GM23248 (cell line): ENCODE measurements at regions not wholly inside any gene's neighbourhood (a gene's known extent, or its start where the extent isn't known, plus 50 kb on each side); places are given as distances from the start of the nearest gene placed in this dataset.
"Not testable (repeated sequence)": the region's sequence is repeated elsewhere in the genome, so short reads cannot be mapped to it uniquely, and the experiment has no call there.

Source experiments
- DNase-seq: peaks from one replicate; pipeline ENCODE4 v3.0.0-alpha.2; 2015
- H2AFZ ChIP-seq: fragments of 200-600 bp; sonication (generic); 2 replicates; pipeline ENCODE4 v1.6.1; 2016; ENCODE audit warnings: antibody characterized with exemption
- H3F3A ChIP-seq: fragments of 200-600 bp; sonication (generic); 2 replicates; pipeline ENCODE4 v1.6.1; 2016; ENCODE audit warnings: mild to moderate bottlenecking, antibody characterized with exemption, mixed run types; ENCODE audit not compliant: insufficient read depth
- H3K27ac ChIP-seq: fragments of 200-600 bp; sonication (generic); 2 replicates; pipeline ENCODE4 v1.5.1; 2016; ENCODE audit warnings: mild to moderate bottlenecking
- H3K27me3 ChIP-seq: fragments of 200-600 bp; sonication (generic); replicated peaks from 2 replicates; pipeline ENCODE4 v1.6.1; 2016; ENCODE audit warnings: mild to moderate bottlenecking; ENCODE audit not compliant: insufficient read depth
- H3K36me3 ChIP-seq: fragments of 200-600 bp; sonication (generic); 2 replicates; pipeline ENCODE4 v1.6.1; 2016; ENCODE audit warnings: low read depth, mild to moderate bottlenecking
- H3K4me1 ChIP-seq: fragments of 200-600 bp; sonication (generic); 2 replicates; pipeline ENCODE4 v1.6.1; 2016; ENCODE audit warnings: mild to moderate bottlenecking; ENCODE audit not compliant: insufficient read depth
- H3K4me2 ChIP-seq: fragments of 200-600 bp; sonication (generic); one replicate; pipeline ENCODE4 v1.6.1; 2016; ENCODE audit warnings: mild to moderate bottlenecking; ENCODE audit not compliant: unreplicated experiment
- H3K4me3 ChIP-seq: fragments of 200-600 bp; sonication (generic); 2 replicates; pipeline ENCODE4 v1.5.1; 2016; ENCODE audit warnings: mild to moderate bottlenecking
- H3K79me2 ChIP-seq: fragments of 200-600 bp; sonication (generic); 2 replicates; pipeline ENCODE4 v1.6.1; 2016; ENCODE audit warnings: mild to moderate bottlenecking; ENCODE audit not compliant: insufficient read depth
- H3K9ac ChIP-seq: fragments of 200-600 bp; sonication (generic); 2 replicates; pipeline ENCODE4 v1.6.1; 2016; ENCODE audit warnings: mild to moderate bottlenecking
- H3K9me2 ChIP-seq: fragments of 200-600 bp; sonication (generic); 2 replicates; pipeline ENCODE4 v1.6.1; 2016; ENCODE audit warnings: mixed run types, mild to moderate bottlenecking, moderate library complexity; ENCODE audit not compliant: insufficient read depth
- H3K9me3 ChIP-seq: fragments of 200-600 bp; sonication (generic); one replicate; pipeline ENCODE4 v1.6.1; 2017; ENCODE audit warnings: low read depth
- H4K20me1 ChIP-seq: fragments of 200-600 bp; sonication (generic); 2 replicates; pipeline ENCODE4 v1.6.0; 2016; ENCODE audit not compliant: insufficient read depth
- EZH2 ChIP-seq: fragments of 200-600 bp; sonication (generic); IDR thresholded peaks from 2 replicates; pipeline ENCODE4 v1.6.1; 2018; ENCODE audit warnings: antibody characterized with exemption, mild to moderate bottlenecking; ENCODE audit not compliant: insufficient read depth, poor library complexity, severe bottlenecking
- EZH2phosphoT487 ChIP-seq: fragments of 200-600 bp; sonication (generic); IDR thresholded peaks from 2 replicates; pipeline ENCODE4 v1.6.1; 2018; ENCODE audit warnings: antibody characterized with exemption, moderate library complexity, mild to moderate bottlenecking, low read depth; ENCODE audit not compliant: insufficient read depth
- WGBS, 2 experiments: methylation state at CpG; one replicate each; pipeline ENCODE4 v1.1.6; 2015 to 2017; ENCODE audit warnings: low lambda C conversion rate in 2 of 2, low coverage in 1 of 2; ENCODE audit errors: missing lambda C conversion rate in 2 of 2; 5-methylcytosine and 5-hydroxymethylcytosine counted together
- in situ Hi-C: fragments of 300-500 bp; cut with MboI; formaldehyde crosslinking; loops from 2 replicates; pipeline ENCODE4 v1.15.0; 2020

DNA sequence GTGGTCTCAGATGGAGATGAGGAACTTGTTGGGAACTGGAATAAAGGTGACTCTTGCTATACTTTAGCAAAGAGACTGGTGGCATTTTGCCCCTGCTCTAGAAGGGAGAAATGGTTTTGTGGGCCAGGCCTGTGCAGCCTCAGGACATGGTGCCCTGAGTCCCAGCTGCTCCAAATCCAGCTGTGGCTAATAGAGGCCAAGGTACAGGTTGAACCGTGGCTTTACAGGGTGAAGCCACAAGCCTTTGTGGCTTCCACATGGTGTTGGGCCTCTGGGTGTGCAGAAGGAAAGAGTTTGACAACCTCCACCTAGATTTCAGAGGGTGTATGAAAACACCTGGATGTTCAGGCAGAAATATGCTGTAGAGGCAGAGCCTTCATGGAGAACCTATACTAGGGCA is 586.0 kb downstream of the FLRT2 start:
- Histone ChIP-seq H3K4me3 (no peak overlapping the region), H2AFZ (no peak overlapping the region), H3K4me2 (no peak overlapping the region), H3K9me3 (no peaks in the 10 kb centered on the region), H3K9me2 (no peaks in the 10 kb centered on the region), H4K20me1 (no peaks in the 10 kb centered on the region), H3K4me1 (no peaks in the 10 kb centered on the region), H3K36me3 (no peaks in the 10 kb centered on the region), H3K27me3 (no peaks in the 10 kb centered on the region), H3K9ac (no peak overlapping the region), H3F3A (no peaks in the 10 kb centered on the region), H3K27ac (no peak overlapping the region), H3K79me2 (no peaks in the 10 kb centered on the region)
- no peak for DNase-seq
- in situ Hi-C loops, result no loop called here
- 0 to 14% methylated on average over 1 of the region's 1 CpG for WGBS, 2 experiments
- no peak for TF ChIP-seq EZH2phosphoT487
- no peak for TF ChIP-seq EZH2

DNA sequence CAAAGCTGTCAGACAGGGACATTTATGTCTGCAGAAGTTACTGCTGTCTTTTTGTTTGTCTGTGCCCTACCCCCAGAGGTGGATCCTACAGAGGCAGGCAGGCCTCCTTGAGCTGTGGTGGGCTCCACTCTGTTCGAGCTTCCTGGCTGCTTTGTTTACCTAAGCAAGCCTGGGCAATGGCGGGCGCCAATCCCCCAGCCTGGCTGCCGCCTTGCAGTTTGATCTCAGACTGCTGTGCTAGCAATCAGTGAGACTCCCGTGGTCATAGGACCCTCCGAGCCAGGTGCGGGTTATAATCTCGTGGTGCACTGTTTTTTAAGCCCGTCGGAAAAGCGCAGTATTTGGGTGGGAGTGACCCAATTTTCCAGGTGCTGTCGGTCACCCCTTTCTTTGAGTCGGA is 580.9 kb downstream of the FLRT2 start:
- in situ Hi-C loops, result not testable (repeated sequence)

DNA sequence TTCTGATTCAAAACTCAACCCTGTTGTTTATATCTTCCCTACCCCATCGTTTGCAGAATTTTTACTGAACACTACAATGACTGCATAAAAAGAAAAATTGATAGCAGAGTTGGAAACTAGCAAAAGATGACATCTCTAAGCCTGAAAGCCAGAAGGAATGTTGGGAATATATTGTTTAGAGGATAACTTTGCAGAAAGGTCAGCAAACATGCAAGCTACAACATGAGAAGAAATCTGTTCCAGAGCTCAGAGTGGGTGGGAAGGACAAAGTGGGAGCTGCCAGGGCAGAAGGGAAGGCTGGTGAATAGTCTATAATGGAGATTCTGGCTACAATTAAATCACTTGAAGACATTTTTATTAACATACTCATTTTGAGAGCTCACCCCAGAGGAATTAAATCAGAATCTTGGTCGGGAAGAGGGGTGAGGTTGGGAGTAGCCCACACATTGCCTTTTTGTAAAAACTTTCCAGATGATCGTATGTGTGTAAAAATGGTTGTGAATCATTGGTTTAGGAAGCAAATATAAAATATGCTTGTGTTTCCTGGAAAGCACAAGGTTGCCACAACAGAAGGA is 574.8 kb downstream of the FLRT2 start:
- H3K36me3 ChIP-seq, result no peaks in the 10 kb centered on the region

More for the DNA sequence above, 580.9 kb downstream of the FLRT2 start:
- H3K9me3 ChIP-seq, H2AFZ ChIP-seq, H3K79me2 ChIP-seq, H3K4me3 ChIP-seq, H3K27me3 ChIP-seq, H3K36me3 ChIP-seq, H3K4me1 ChIP-seq, H3K27ac ChIP-seq, H3F3A ChIP-seq, H4K20me1 ChIP-seq, DNase-seq, H3K4me2 ChIP-seq, H3K9ac ChIP-seq, H3K9me2 ChIP-seq: not testable (repeated sequence)
- WGBS, 2 experiments, result 36 to 39% methylated on average over 13 of the region's 13 CpGs

DNA sequence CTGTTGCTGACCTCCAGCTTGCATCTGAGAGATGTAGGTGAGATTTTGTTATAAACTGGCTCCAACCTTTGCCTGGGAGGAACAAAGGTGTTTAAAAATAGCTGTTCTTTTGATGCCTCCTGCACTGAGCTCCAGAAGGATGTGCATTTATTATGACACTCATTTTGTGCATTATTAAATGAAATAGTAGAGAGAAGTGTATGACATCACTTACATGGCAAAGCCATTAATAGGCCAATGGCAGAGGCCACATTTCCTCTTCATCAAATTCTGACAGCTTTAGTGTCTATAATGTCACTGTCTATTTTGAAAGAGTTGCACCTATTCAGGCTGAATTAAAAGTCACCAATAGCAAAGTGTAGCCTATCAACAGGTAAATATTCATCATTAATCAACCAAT is 564.6 kb downstream of the FLRT2 start:
- H3K79me2 ChIP-seq, result no peaks in the 10 kb centered on the region
- H3K4me3 ChIP-seq, result no peak overlapping the region
- in situ Hi-C loops, result no loop called here
- H4K20me1 ChIP-seq, result no peaks in the 10 kb centered on the region
- H3K9me3 ChIP-seq, result no peaks in the 10 kb centered on the region
- no peak overlapping the region for H2AFZ ChIP-seq
- no peaks in the 10 kb centered on the region for H3K9me2 ChIP-seq
- TF ChIP-seq EZH2phosphoT487, result no peak
- no peak for TF ChIP-seq EZH2
- H3K4me2 ChIP-seq, result no peak overlapping the region
- no peaks in the 10 kb centered on the region for H3K36me3 ChIP-seq
- no peaks in the 10 kb centered on the region for H3K4me1 ChIP-seq
- H3K27me3 ChIP-seq, result no peaks in the 10 kb centered on the region
- DNase-seq, result no peak
- H3K27ac ChIP-seq, result no peak overlapping the region
- H3K9ac ChIP-seq, result no peak overlapping the region
- H3F3A ChIP-seq, result no peaks in the 10 kb centered on the region

More for the DNA sequence above, 574.8 kb downstream of the FLRT2 start:
- Histone ChIP-seq H3K9me3 (no peaks in the 10 kb centered on the region), H3K4me2 (no peak overlapping the region), H3F3A (no peaks in the 10 kb centered on the region), H3K27me3 (no peaks in the 10 kb centered on the region), H3K4me3 (no peak overlapping the region), H3K9ac (no peak overlapping the region), H3K9me2 (no peaks in the 10 kb centered on the region), H3K79me2 (no peaks in the 10 kb centered on the region), H3K27ac (no peak overlapping the region), H4K20me1 (no peaks in the 10 kb centered on the region), H2AFZ (no peak overlapping the region), H3K4me1 (no peaks in the 10 kb centered on the region)
- DNase-seq, result no peak
- in situ Hi-C loops, result no loop called here
- WGBS, 2 experiments, result 1 to 3% methylated on average over 3 of the region's 3 CpGs
- TF ChIP-seq EZH2 (no peak), EZH2phosphoT487 (no peak)

DNA sequence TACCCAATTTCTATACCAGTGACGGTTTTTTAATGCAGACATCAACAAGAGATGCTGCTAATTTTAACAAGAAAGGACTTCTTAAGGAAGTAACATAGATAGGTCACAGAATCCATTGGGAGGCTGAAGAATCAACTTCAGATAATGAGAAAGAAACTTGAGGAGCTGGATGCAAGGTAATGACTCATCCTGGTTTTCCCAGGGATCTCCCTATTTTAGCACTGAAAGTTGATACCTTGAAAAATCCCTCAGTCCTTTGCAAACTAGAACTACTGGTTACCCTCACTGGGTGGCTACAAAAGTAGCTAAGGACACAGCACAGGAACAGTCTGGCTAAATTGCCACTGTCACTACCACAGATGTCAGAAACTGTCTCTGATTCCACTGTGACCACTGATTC is 561.9 kb downstream of the FLRT2 start:
- Histone ChIP-seq H3K4me3 (no peak overlapping the region), H3K9me2 (no peaks in the 10 kb centered on the region), H2AFZ (no peak overlapping the region), H4K20me1 (no peaks in the 10 kb centered on the region), H3K79me2 (no peaks in the 10 kb centered on the region), H3F3A (no peaks in the 10 kb centered on the region), H3K4me1 (no peaks in the 10 kb centered on the region), H3K27ac (no peak overlapping the region), H3K27me3 (no peaks in the 10 kb centered on the region), H3K9ac (no peak overlapping the region), H3K9me3 (no peaks in the 10 kb centered on the region), H3K4me2 (no peak overlapping the region), H3K36me3 (no peaks in the 10 kb centered on the region)
- in situ Hi-C loops, result no loop called here
- 5 to 20% methylated on average over 1 of the region's 1 CpG for WGBS, 2 experiments
- no peak for DNase-seq
- TF ChIP-seq EZH2 (no peak), EZH2phosphoT487 (no peak)
